Islet of Langerhans (tissue), 1 donor: ENCODE measurements at regions not wholly inside any gene's neighbourhood (a gene's known extent, or its start where the extent isn't known, plus 50 kb on each side); places are given as distances from the start of the nearest gene placed in this dataset.

Experiments
- FAIRE-seq: peaks from one replicate; lab custom pipeline; 2011; peaks lifted over from hg19 to GRCh38; lab: Jason Lieb, UNC

DNA sequence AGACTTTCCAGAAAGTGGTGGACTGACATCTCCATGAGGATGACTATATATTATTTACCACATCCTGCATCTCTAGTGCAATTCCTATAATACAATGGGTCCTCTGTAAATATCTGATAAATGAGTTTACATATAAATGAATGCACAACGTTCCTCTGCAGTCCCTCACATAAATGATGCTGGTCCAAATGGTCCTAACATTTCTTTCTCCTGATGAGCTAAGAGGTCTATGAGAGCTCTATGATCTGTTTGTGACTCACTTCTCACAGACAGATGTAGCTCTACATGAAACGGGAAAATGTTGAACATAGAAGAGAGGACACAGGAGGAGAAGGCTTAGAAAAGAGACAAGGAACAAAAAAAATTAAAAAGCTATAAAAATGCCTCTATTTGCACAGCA, 201.2 kb upstream of the PIK3C3 start:
- FAIRE-seq = no peak

GRCh38 chr18:41752826-41753225, 202.2 kb upstream of the PIK3C3 start:
- FAIRE-seq = no peak

- FAIRE-seq = no peak
Measured at GRCh38 chr18:41751652-41752051, 203.4 kb upstream of the PIK3C3 start.

- no peak for FAIRE-seq
Measured at GRCh38 chr18:41751161-41751560, 203.9 kb upstream of the PIK3C3 start.

DNA sequence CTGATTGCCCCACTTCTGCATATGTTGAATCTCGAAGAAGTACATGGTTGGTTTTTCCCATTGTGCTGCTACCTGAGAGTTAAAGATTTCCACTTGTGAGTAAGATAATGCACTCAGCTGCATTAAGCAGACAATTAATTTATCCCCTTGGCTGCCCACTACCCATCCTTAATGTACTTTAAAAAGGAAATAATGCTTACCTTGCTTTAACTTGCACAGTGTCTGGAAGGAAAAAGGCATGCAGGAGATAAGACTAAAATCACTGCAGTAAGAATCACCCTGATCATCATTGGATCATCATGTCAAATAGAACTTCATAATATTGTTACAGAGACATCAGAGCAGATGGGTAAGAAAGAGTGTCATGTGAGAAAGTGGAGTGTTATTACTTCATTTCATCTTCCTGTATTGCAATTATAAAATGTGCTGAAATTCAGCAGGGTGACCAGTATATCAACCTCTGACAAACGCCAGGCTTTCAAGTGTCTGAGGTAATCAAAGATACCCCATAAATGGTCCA, 207.3 kb upstream of the PIK3C3 start:
- no peak for FAIRE-seq

DNA sequence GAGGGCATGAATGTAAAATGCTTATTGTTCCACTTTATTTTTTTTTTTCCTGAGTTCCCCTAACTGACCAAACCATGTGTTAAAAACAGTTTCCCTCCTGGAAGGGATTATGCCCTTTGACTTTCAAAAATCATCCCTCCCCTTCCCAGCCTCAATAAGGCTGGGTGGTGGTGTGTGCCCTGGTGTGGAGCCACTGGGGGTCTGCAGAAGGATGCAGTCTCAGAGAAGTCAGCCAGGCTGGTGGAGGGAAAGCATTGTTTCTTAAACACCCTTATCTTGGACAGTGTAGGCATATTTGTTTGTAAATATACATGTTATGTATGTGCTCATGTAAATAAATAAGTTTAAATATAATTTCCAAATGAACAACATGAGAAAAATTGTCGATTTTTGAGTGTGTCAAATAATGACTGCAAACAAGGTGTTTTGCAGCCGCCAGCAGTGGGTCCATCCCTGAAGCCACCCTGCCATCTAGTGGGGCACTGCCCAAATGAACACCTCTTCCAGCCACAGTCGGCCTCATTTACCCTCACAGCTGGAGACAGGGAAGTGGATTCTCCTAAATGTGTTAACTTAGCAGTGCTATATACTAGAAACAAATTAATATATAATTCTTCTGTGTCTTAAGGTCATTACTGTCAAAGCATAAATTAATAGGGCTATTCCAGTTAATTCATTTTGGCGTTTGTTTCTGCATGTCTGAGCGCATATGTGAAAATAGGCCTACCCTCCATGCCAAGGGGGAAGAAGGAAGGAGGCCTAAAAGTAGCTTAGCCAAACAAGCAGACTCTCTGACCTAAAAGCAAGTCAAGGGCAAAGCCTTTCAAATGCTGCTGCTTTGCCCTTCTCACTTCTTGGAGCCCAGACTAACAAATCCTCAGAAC, 209.6 kb upstream of the PIK3C3 start:
- FAIRE-seq = peak; percentile 92

DNA sequence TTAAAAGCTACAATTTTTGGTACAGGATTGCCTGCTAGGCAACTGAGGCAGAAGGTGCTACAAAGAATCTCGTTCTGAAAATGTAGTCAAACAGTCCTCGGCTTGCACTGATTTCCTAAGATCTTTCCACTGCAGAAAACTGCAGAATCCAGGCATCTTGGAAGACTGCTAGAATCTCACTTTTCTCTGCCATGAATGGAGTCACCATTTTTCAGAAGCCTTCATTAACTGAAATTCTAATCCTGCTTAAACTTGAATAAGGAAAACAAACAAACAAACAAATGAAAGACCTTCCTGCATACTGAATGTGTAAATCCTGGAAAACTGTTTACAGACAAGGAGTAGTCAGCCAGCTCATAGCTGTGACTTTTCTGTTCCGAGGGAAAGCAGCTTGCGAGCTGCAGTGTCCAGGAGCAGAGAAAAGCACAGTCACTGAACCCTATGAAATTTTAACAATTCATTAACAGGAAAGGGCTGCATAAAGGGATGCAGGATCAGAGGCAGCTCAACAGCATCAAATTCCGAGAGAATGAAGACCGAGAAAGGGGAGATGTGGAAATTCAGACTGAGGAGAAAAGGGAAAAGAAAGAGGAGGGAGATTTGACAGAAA, 210.5 kb upstream of the PIK3C3 start:
- no peak for FAIRE-seq

GRCh38 chr18:41737218-41737617, 217.8 kb upstream of the PIK3C3 start:
- no peak for FAIRE-seq

DNA sequence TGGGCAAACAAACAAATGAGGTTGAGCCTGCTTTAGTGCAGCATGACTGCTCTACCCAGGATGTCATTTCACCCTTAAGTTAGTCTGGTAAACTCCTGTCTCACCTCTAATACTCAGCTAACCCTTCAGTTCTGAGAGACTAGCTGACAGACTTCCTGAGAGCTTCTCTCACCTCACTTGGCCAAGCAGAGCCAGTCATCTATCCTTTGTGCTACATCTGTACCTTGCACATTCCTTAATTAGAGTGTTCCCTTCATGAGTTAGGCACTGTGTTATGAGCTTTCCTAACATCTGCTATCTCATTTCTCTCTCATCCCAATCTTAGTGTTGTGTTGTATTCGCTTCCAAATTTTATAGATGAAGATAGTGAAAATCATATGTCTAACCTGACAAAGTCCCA, 220.1 kb upstream of the PIK3C3 start:
- no peak for FAIRE-seq

GRCh38 chr18:41732356-41732755, 222.7 kb upstream of the PIK3C3 start:
- FAIRE-seq = no peak

DNA sequence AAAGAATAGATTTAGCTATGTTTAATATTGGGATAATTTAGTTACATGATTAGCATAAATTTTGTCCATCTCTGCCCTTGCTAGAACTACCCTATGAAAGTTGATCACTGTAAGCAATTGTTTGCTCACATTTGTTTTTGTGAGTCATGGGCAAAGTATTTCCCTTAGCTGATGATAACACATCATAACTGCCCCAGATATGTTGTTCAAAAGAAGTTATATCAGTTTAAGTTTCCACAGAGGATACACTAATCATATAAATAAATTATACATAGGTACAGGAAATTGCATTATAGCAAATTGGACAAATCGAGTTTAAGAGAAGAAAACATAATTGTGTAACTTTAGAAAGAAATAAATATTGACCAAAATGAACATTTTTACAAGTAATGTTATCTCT, 223.2 kb upstream of the PIK3C3 start:
- FAIRE-seq = no peak

DNA sequence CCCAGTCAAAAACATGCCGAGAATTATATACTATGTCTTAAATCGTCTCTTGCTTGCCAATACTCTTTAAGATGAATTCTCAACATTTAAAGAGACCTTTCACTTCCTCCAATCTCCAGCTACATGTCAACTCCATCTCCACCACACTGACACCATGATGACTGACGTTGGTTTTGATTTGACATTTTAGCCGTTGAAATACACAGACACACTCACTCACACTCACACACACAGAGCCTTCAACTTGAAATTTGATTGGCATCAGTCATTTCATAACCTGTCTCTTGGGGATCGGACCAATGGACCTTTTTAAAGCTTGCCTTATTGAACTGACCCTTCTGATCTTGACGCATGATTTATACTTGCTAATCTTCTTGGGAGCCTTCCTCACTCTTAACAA, 230.8 kb upstream of the PIK3C3 start:
- no peak for FAIRE-seq

GRCh38 chr18:41721103-41721790, 233.8 kb upstream of the PIK3C3 start:
- no peak for FAIRE-seq

DNA sequence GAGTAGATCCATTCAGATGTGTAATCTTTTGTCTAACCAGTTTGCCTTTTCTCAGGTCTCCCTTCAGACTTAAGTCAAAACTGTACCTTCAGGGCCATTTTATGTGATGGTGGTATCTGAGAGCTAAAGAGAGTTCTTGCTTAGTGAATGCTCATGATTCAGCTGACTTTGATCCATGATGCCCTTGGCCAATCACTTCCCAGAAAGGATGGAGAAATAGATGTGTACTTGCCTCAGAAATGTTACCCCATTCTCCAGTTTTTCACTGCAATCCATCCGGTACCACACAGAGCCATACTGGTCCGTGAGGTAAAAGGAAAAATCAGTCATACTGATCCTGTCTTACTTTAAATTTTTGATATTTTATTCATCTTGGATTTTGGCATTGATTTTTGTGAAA, 234.8 kb upstream of the PIK3C3 start:
- no peak for FAIRE-seq

DNA sequence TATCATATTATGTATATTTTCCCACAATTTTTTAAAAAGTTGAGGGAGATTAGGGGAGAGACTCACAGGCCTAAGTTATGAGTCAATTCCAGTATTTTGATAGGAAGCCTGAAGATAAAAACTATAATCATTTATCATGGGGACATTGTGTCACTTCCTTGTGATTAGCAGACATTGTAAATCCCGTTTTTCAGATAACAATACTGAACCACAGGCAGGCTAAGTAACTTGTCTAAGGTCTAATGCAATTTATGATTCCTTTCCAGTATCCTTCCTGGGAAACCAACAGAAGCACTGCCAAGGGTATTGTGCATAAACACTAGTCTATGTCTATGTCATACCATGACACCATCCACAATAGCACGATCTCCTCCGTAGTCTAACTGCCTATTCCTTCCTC, 235.2 kb upstream of the PIK3C3 start:
- no peak for FAIRE-seq

DNA sequence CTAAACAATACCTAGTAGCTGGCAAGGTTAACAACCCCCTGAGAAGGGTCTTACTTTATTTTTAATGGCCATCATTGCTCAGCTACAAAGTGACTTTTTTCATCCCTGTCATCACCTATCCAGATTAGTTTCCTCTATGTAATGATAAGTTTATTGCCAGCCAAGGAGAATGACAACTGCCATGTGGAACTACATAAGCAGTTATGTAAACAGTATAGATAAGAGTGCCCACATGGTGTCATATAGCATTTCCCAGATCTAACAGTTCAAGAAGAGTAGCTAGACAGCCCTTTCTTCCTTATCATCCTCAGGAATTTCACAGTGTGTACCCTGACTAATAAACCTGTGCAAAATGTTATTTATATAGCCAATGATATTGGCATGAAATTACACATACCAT, 240.2 kb upstream of the PIK3C3 start:
- FAIRE-seq = no peak

- no peak for FAIRE-seq
Measured at GRCh38 chr18:41713969-41714825, 240.8 kb upstream of the PIK3C3 start.

DNA sequence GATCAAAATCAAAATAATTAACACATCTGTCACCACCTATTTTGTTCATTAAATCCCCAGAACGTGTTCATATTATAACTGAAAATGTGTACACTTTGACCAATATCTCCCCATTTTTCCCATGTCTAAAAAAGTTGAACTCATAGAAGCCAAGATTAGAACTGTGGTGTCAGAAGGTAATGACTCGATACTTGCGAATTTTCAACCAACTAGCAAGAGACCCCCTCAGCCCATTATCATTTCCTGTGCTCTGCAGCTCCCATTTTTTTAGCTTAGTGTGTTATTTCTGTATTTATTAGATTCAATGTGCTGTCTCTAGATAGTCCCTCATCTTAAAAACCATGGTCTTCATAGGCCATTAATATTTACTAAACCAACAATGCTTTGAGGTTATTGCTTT, 248.7 kb upstream of the PIK3C3 start:
- FAIRE-seq = no peak

GRCh38 chr18:41703744-41704530, 251.1 kb upstream of the PIK3C3 start:
- no peak for FAIRE-seq

- FAIRE-seq = no peak
Measured at GRCh38 chr18:41700416-41700815, 254.6 kb upstream of the PIK3C3 start.

DNA sequence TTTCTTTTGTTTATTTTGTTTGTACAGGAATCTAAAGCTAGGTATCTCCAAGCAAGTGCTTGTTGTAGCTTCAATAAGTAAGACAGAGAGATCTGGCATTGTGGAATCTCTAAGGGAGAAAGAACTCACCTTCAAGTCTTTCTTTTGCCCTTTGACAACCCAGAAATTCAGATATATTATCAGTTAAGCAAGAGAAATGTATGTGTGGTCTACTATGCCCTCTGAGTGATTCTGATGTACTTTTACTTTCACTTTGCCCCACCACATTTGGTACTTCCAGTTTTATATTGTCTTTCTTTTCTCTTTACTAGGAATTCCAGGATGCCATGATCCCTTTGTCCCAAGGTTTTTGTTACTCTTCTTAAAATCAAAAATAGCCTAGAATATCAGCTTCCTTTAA, 259.6 kb upstream of the PIK3C3 start:
- FAIRE-seq = no peak
